CD8-positive, alpha-beta memory T cell (primary cell): ENCODE measurements at regions not wholly inside any gene's neighbourhood (a gene's known extent, or its start where the extent isn't known, plus 50 kb on each side); places are given as distances from the start of the nearest gene placed in this dataset.
"Not testable (repeated sequence)": the region's sequence is repeated elsewhere in the genome, so short reads cannot be mapped to it uniquely, and the experiment has no call there.

Experiments used
- CTCF ChIA-PET: fragments of 350-600 bp; sonication (Branson Sonifier 250); formaldehyde crosslinking; loops from one replicate; lab custom pipeline; 2021; ENCODE audit warnings: antibody characterized with exemption; lab: Charles Lee
- POLR2A ChIA-PET: fragments of 350-600 bp; sonication (Branson Sonifier 250); formaldehyde crosslinking; loops from one replicate; lab custom pipeline; 2021; ENCODE audit warnings: antibody characterized with exemption; lab: Charles Lee
- DNase-seq, 5 donors: peaks; one replicate each; pipeline versions ENCODE4 v3.0.0 to v3.0.0-alpha.2; 2020 to 2022; ENCODE audit warnings: mixed read lengths in 1 of 5
- H3K27ac ChIP-seq: one replicate; pipeline ENCODE4 v1.7.0; 2013; ENCODE audit warnings: low read depth, mild to moderate bottlenecking, low read length, moderate library complexity
- H3K27me3 ChIP-seq: 2 replicates; pipeline ENCODE4 v1.7.0; 2013; ENCODE audit warnings: low read length, mild to moderate bottlenecking; ENCODE audit not compliant: insufficient read depth, poor library complexity, severe bottlenecking
- H3K36me3 ChIP-seq: 2 replicates; pipeline ENCODE4 v1.7.0; 2013; ENCODE audit warnings: mild to moderate bottlenecking, low read length, moderate library complexity; ENCODE audit not compliant: insufficient read depth
- H3K4me1 ChIP-seq: 2 replicates; pipeline ENCODE4 v1.7.0; 2013; ENCODE audit warnings: mild to moderate bottlenecking, low read length, moderate library complexity; ENCODE audit not compliant: insufficient read depth
- H3K4me3 ChIP-seq: 2 replicates; pipeline ENCODE4 v1.7.0; 2013; ENCODE audit warnings: mild to moderate bottlenecking, low read length
- H3K9me3 ChIP-seq: 2 replicates; pipeline ENCODE4 v1.7.0; 2013; ENCODE audit warnings: mild to moderate bottlenecking, low read length
- H3K27ac Mint-ChIP-seq, 8 donors: one replicate each; pipeline ENCODE4 v1.8.0; 2020 to 2021; ENCODE audit warnings: mixed read lengths in 8 of 8, mild to moderate bottlenecking in 6 of 8, inconsistent platforms in 3 of 8, moderate library complexity in 3 of 8
- H3K27me3 Mint-ChIP-seq, 2 donors: one replicate each; pipeline ENCODE4 v1.8.0; 2020 to 2021; ENCODE audit warnings: mixed read lengths in 2 of 2, mild to moderate bottlenecking in 1 of 2, moderate library complexity in 1 of 2
- H3K36me3 Mint-ChIP-seq, 3 donors: one replicate each; pipeline ENCODE4 v1.8.0; 2020 to 2021; ENCODE audit warnings: mixed read lengths in 3 of 3, inconsistent platforms in 1 of 3, mild to moderate bottlenecking in 1 of 3
- H3K4me1 Mint-ChIP-seq, 3 donors: one replicate each; pipeline ENCODE4 v1.8.0; 2020 to 2021; ENCODE audit warnings: mixed read lengths in 3 of 3, inconsistent platforms in 1 of 3, mild to moderate bottlenecking in 1 of 3
- H3K4me3 Mint-ChIP-seq, 7 donors: one replicate each; pipeline ENCODE4 v1.8.0; 2020 to 2021; ENCODE audit warnings: mixed read lengths in 7 of 7, mild to moderate bottlenecking in 6 of 7, moderate library complexity in 4 of 7, inconsistent platforms in 2 of 7
- H3K9me3 Mint-ChIP-seq, 5 donors: one replicate each; pipeline ENCODE4 v1.8.0; 2020 to 2022; ENCODE audit warnings: mixed read lengths in 5 of 5, mild to moderate bottlenecking in 3 of 5, moderate library complexity in 2 of 5, inconsistent platforms in 1 of 5

DNA sequence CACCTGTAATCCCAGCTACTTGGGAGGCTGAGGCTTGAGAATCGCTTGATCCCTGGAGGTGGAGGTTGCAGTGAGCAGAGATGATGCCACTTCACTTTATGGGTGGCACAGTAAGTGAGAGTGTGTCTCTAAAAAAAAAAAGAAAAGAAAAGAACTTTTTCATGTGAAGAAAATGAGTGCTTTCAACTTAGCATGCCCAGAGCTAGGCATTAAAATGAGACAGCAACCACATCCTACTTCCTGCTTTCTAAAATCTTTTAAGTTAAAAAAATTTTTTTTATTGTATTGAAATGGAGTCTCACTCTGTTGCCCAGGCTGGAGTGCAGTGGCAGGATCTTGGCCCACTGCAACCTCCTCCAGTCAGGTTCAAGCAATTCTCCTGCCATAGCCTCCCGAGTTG, 170.4 kb upstream of the NOTCH2NLA start:
- peaks cover 24% of the 10 kb centered on the region for H3K4me1 ChIP-seq
- peaks cover 23 to 32% (median 28%) of the 10 kb centered on the region in 3 donors for H3K4me1 Mint-ChIP-seq
- H3K4me3 ChIP-seq, CTCF ChIA-PET, H3K27me3 ChIP-seq, H3K9me3 ChIP-seq, H3K9me3 Mint-ChIP-seq, H3K27ac ChIP-seq, H3K27me3 Mint-ChIP-seq, H3K36me3 Mint-ChIP-seq, H3K36me3 ChIP-seq: not testable (repeated sequence)
- POLR2A ChIA-PET = interaction anchor here (0.8 kb wide), 1 partner anchor 22 kb away, joined by 5 read pairs; no protein-coding TSS in a partner anchor
- DNase-seq = peak in 2 of 5 donors; percentile 49 to 68
- H3K4me3 Mint-ChIP-seq = peak overlapping the region in 4 of 7 donors; percentile 55 to 64 (median 60)
- peak overlapping the region in 7 of 8 donors; percentile 54 to 92 (median 85) for H3K27ac Mint-ChIP-seq

- H3K36me3 ChIP-seq = not testable (repeated sequence)
These were observed 168.0 kb upstream of the NOTCH2NLA start for GRCh38 chr1:146396801-146397200.

GRCh38 chr1:146396242-146396641, 167.4 kb upstream of the NOTCH2NLA start:
- H3K27me3 Mint-ChIP-seq, H3K9me3 Mint-ChIP-seq, H3K27ac Mint-ChIP-seq, H3K36me3 Mint-ChIP-seq, H3K4me3 Mint-ChIP-seq, H3K36me3 ChIP-seq, DNase-seq, POLR2A ChIA-PET, H3K9me3 ChIP-seq, CTCF ChIA-PET, H3K27ac ChIP-seq, H3K27me3 ChIP-seq, H3K4me3 ChIP-seq: not testable (repeated sequence)
- peaks cover 16 to 23% (median 20%) of the 10 kb centered on the region in 3 donors for H3K4me1 Mint-ChIP-seq
- H3K4me1 ChIP-seq = peaks cover 18% of the 10 kb centered on the region

More at GRCh38 chr1:146396801-146397200, 168.0 kb upstream of the NOTCH2NLA start:
- Mint-ChIP-seq H3K4me1 (peaks cover 21 to 29% (median 26%) of the 10 kb centered on the region in 3 donors), H3K27ac (peak overlapping the region in 3 of 8 donors; percentile 27 to 69 (median 57))
- H3K9me3 ChIP-seq, CTCF ChIA-PET, H3K9me3 Mint-ChIP-seq, DNase-seq, H3K4me3 Mint-ChIP-seq, H3K27me3 Mint-ChIP-seq, H3K4me3 ChIP-seq, POLR2A ChIA-PET, H3K27ac ChIP-seq, H3K36me3 Mint-ChIP-seq, H3K27me3 ChIP-seq: not testable (repeated sequence)
- H3K4me1 ChIP-seq = peaks cover 24% of the 10 kb centered on the region

DNA sequence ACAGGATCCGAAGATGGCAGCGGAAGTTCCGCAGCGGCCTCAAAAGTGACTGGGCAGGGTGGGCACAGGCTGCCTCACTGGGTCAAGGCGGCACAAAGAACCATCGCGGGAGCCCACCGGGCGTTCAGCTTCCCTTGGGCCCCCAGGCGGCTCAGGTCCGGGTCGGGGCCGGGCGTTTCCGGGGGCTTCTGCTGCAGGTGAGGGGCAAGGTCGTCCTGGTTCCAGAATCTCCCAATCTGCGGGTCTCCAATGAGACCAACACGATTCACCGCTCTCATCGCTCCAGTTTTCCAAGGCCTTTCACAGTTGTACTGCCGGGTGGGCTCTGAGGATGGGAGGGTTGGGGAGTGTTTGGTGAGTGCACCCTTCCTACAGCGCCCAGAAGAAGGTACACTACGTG, 165.0 kb upstream of the NOTCH2NLA start:
- POLR2A ChIA-PET, H3K27ac Mint-ChIP-seq, H3K27me3 ChIP-seq, CTCF ChIA-PET, H3K4me3 Mint-ChIP-seq, DNase-seq, H3K27ac ChIP-seq, H3K9me3 ChIP-seq, H3K4me3 ChIP-seq, H3K27me3 Mint-ChIP-seq, H3K4me1 ChIP-seq, H3K9me3 Mint-ChIP-seq, H3K36me3 Mint-ChIP-seq, H3K36me3 ChIP-seq, H3K4me1 Mint-ChIP-seq: not testable (repeated sequence)

GRCh38 chr1:146393154-146393553, 164.3 kb upstream of the NOTCH2NLA start:
- H3K27me3 ChIP-seq, H3K27ac Mint-ChIP-seq, H3K27me3 Mint-ChIP-seq, DNase-seq, H3K27ac ChIP-seq, H3K9me3 Mint-ChIP-seq, H3K4me1 Mint-ChIP-seq, H3K9me3 ChIP-seq, H3K4me3 Mint-ChIP-seq, CTCF ChIA-PET, H3K4me3 ChIP-seq, POLR2A ChIA-PET, H3K36me3 Mint-ChIP-seq, H3K4me1 ChIP-seq, H3K36me3 ChIP-seq: not testable (repeated sequence)

- H3K27ac Mint-ChIP-seq, H3K27ac ChIP-seq, H3K4me3 Mint-ChIP-seq, H3K36me3 ChIP-seq, CTCF ChIA-PET, H3K36me3 Mint-ChIP-seq, H3K9me3 Mint-ChIP-seq, H3K27me3 Mint-ChIP-seq, H3K4me1 ChIP-seq, H3K4me3 ChIP-seq, POLR2A ChIA-PET, DNase-seq, H3K27me3 ChIP-seq, H3K9me3 ChIP-seq: not testable (repeated sequence)
- H3K4me1 Mint-ChIP-seq = peaks cover 9 to 12% (median 11%) of the 10 kb centered on the region in 3 donors
These were observed 160.4 kb upstream of the NOTCH2NLA start for GRCh38 chr1:146389178-146389577.

GRCh38 chr1:146387750-146388469, 159.1 kb upstream of the NOTCH2NLA start:
- H3K9me3 Mint-ChIP-seq, H3K36me3 ChIP-seq, H3K27me3 Mint-ChIP-seq, CTCF ChIA-PET, H3K9me3 ChIP-seq, H3K4me1 ChIP-seq, H3K27me3 ChIP-seq, POLR2A ChIA-PET, H3K36me3 Mint-ChIP-seq: not testable (repeated sequence)
- peaks cover 9 to 12% (median 11%) of the 10 kb centered on the region in 3 donors for H3K4me1 Mint-ChIP-seq
- H3K4me3 Mint-ChIP-seq = peak overlapping the region; percentile 88 to 99 (median 96)
- Histone ChIP-seq H3K4me3 (peak overlapping the region; percentile 22), H3K27ac (peak overlapping the region; percentile 86)
- H3K27ac Mint-ChIP-seq = peak overlapping the region; percentile 96 to 100 (median 100)
- DNase-seq = peak in 1 of 5 donors; percentile 42

DNA sequence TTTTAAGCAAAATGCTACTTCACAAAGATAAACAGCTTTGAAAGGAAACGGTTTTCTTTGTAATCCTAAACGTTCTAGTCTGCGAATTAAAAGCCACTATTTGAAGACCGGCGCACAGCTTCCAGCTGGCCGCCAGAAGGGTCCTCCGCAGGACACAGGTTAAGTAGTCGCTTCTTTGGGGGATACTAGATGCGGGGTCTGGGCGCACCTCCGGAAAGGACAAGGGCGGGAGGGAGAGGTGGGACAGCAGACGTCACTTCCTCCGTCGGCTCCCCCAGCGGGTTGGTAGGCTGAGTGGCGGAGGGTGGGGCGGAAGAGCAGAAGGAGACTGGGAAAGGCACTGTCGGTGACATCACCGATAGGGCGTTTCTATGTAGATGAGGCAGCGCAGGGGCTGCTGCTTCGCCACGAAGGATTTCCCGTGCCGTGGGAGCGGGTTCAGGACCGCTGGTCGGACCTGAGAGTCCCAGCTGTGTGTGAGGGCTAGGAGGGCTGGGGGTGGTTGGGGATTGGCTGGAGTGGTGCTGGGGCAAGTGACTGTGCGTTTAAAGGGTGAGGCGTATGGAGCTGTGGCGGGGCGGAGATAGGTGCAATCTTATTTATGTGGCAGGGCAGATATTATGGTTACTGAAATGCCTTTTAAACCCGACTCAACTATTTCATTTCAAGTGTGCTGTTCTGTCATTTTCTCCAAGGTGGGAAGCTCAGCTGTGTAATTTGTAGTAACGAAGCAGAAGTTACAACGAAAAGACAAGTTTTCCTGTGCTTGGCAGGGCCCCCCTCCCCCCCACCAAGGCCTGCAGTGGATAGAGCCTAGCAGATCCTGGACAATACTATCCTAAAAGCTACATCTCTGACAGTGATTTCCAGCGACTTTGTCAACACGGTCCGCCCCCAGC, 158.3 kb upstream of the NOTCH2NLA start:
- POLR2A ChIA-PET = not testable (repeated sequence)

More for the DNA sequence above, 158.3 kb upstream of the NOTCH2NLA start:
- Mint-ChIP-seq H3K4me1 (peaks cover 9 to 12% (median 11%) of the 10 kb centered on the region in 3 donors), H3K4me3 (peak overlapping the region; percentile 88 to 99 (median 96)), H3K27ac (peak overlapping the region; percentile 96 to 100 (median 100))
- H3K36me3 ChIP-seq, H3K9me3 Mint-ChIP-seq, H3K9me3 ChIP-seq, CTCF ChIA-PET, H3K27me3 Mint-ChIP-seq, H3K4me1 ChIP-seq, H3K36me3 Mint-ChIP-seq, H3K27me3 ChIP-seq: not testable (repeated sequence)
- Histone ChIP-seq H3K4me3 (peak overlapping the region; percentile 49), H3K27ac (peak overlapping the region; percentile 86)
- DNase-seq = peak; percentile 35 to 87 (median 70)
